PC-9 (cell line): ENCODE measurements at regions not wholly inside any gene's neighbourhood (a gene's known extent, or its start where the extent isn't known, plus 50 kb on each side); places are given as distances from the start of the nearest gene placed in this dataset.

Experiments
- BruUV-seq: library from RNA; stranded (reverse); fragments of 400-500 nt; replicated peaks from 2 replicates; lab custom pipeline; 2021; lab: Mats Ljungman, UMichigan
- CTCF ChIA-PET: fragments of 300-600 bp; sonication (Branson Sonifier 250); formaldehyde crosslinking; loops from one replicate; lab custom pipeline; 2022; ENCODE audit warnings: antibody characterized with exemption; lab: Charles Lee
- POLR2A ChIA-PET: fragments of 300-600 bp; sonication (Branson Sonifier 250); formaldehyde crosslinking; loops from one replicate; lab custom pipeline; 2022; ENCODE audit warnings: antibody characterized with exemption; ENCODE audit not compliant: unreplicated experiment; lab: Charles Lee
- DNase-seq, 2 experiments: peaks; one replicate each; pipeline versions ENCODE4 v3.0.0 to v3.0.0-alpha.2; 2015 to 2022; ENCODE audit warnings: mixed read lengths in 1 of 2
- H2AFZ ChIP-seq: fragments of 200-600 bp; sonication (generic); 2 replicates; pipeline ENCODE4 v1.8.1; 2017; ENCODE audit warnings: antibody characterized with exemption
- H3F3A ChIP-seq: fragments of 200-600 bp; sonication (generic); 2 replicates; pipeline ENCODE4 v1.8.1; 2017; ENCODE audit warnings: antibody characterized with exemption, mild to moderate bottlenecking, low read depth; ENCODE audit not compliant: insufficient read depth
- H3K27ac ChIP-seq: fragments of 200-600 bp; sonication (generic); 2 replicates; pipeline ENCODE4 v1.6.1; 2016; ENCODE audit warnings: mixed run types
- H3K27me3 ChIP-seq: fragments of 200-600 bp; sonication (generic); 2 replicates; pipeline ENCODE4 v1.6.1; 2016; ENCODE audit warnings: low read depth, mixed run types; ENCODE audit not compliant: insufficient read depth
- H3K36me3 ChIP-seq: fragments of 200-600 bp; sonication (generic); 2 replicates; pipeline ENCODE4 v1.6.1; 2016; ENCODE audit warnings: low read depth, mixed run types
- H3K4me1 ChIP-seq: fragments of 200-600 bp; sonication (generic); replicated peaks from 2 replicates; pipeline ENCODE4 v1.6.1; 2016; ENCODE audit warnings: mixed run types; ENCODE audit not compliant: insufficient read depth
- H3K4me2 ChIP-seq: fragments of 200-600 bp; sonication (generic); 2 replicates; pipeline ENCODE4 v1.6.1; 2017; ENCODE audit warnings: mixed run types
- H3K4me3 ChIP-seq: fragments of 200-600 bp; sonication (generic); 2 replicates; pipeline ENCODE4 v1.6.1; 2016; ENCODE audit warnings: mixed run types
- H3K79me2 ChIP-seq: fragments of 200-600 bp; sonication (generic); 2 replicates; pipeline ENCODE4 v1.6.1; 2017; ENCODE audit warnings: low read depth, mixed run types
- H3K9me2 ChIP-seq: fragments of 200-600 bp; sonication (generic); 2 replicates; pipeline ENCODE4 v1.8.1; 2017; ENCODE audit warnings: mild to moderate bottlenecking; ENCODE audit not compliant: insufficient read depth
- H3K9me3 ChIP-seq: fragments of 200-600 bp; sonication (generic); 2 replicates; pipeline ENCODE4 v1.8.1; 2016; ENCODE audit warnings: low read depth; ENCODE audit not compliant: insufficient read depth
- H4K20me1 ChIP-seq: fragments of 200-600 bp; sonication (generic); 2 replicates; pipeline ENCODE4 v1.8.1; 2017; ENCODE audit not compliant: insufficient read depth
- EZH2 ChIP-seq: fragments of 200-600 bp; sonication (generic); IDR thresholded peaks from 2 replicates; pipeline ENCODE4 v1.8.0; 2017; ENCODE audit warnings: antibody characterized with exemption, low read depth
- intact Hi-C: fragments of 100-400 bp; cut with micrococcal nuclease; formaldehyde crosslinking; loops from one replicate; pipeline ENCODE4 v1.10.0; 2022; ENCODE audit not compliant: unreplicated experiment
- TF ChIP-seq, protein P1 (sequence below): fragments of 200-600 bp; sonication (generic); conservative IDR thresholded peaks from 2 replicates; pipeline ENCODE4 v1.6.1; 2017; ENCODE audit warnings: mixed run types, antibody characterized with exemption, mild to moderate bottlenecking, moderate library complexity

DNA sequence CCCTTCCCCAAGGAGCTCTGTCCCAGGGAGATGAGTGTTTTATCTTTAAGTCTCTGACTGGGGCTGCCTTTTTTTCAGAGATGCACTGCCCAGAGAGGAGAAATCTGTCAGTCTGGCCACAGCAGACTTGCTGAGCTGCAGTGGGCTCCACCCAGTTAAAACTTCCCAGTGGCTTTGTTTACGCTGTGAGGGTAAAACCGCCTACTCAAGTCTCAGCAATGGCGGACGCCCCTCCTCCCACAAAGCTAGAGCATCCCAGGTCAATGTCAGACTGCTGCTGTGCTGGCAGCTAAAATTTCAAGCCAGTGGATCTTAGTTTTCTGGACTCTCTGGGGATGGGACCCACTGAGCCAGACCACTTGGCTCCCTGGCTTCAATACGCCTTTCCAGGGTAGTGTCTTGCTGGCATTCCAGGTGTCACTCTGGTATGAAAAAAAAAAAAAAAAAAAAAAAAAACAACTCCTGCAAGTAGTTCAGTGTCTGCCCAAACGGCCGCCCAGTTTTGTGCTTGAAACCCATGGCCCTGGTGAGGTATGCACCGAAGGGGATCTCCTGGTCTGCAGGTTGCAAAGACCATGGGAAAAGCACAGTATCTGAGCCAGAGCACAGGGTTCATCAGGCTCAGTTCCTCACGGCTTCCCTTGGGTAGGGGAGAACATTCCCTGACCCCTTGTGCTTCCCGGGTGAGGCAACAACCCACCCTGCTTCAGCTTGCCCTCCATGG is 1616.1 kb upstream of the ADGRL3 start:
- BruUV-seq = no TSS peak
- TF ChIP-seq EZH2 = no peak
- TF ChIP-seq, protein P1, sequence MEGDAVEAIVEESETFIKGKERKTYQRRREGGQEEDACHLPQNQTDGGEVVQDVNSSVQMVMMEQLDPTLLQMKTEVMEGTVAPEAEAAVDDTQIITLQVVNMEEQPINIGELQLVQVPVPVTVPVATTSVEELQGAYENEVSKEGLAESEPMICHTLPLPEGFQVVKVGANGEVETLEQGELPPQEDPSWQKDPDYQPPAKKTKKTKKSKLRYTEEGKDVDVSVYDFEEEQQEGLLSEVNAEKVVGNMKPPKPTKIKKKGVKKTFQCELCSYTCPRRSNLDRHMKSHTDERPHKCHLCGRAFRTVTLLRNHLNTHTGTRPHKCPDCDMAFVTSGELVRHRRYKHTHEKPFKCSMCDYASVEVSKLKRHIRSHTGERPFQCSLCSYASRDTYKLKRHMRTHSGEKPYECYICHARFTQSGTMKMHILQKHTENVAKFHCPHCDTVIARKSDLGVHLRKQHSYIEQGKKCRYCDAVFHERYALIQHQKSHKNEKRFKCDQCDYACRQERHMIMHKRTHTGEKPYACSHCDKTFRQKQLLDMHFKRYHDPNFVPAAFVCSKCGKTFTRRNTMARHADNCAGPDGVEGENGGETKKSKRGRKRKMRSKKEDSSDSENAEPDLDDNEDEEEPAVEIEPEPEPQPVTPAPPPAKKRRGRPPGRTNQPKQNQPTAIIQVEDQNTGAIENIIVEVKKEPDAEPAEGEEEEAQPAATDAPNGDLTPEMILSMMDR = no peak
- H3K9me3 ChIP-seq = no peaks in the 10 kb centered on the region
- no peaks in the 10 kb centered on the region for H4K20me1 ChIP-seq
- intact Hi-C loops = no loop called here
- no peak overlapping the region for H3K27ac ChIP-seq
- no peaks in the 10 kb centered on the region for H3K9me2 ChIP-seq
- no peaks in the 10 kb centered on the region for H3K27me3 ChIP-seq
- no peak overlapping the region for H3K4me3 ChIP-seq
- no peaks in the 10 kb centered on the region for H3K36me3 ChIP-seq
- no peak overlapping the region for H3K4me2 ChIP-seq
- no peaks in the 10 kb centered on the region for H3K79me2 ChIP-seq
- POLR2A ChIA-PET = no interaction called here
- H2AFZ ChIP-seq = no peak overlapping the region
- H3K4me1 ChIP-seq = no peaks in the 10 kb centered on the region
- CTCF ChIA-PET = no interaction called here
- DNase-seq = no peak
- no peaks in the 10 kb centered on the region for H3F3A ChIP-seq

DNA sequence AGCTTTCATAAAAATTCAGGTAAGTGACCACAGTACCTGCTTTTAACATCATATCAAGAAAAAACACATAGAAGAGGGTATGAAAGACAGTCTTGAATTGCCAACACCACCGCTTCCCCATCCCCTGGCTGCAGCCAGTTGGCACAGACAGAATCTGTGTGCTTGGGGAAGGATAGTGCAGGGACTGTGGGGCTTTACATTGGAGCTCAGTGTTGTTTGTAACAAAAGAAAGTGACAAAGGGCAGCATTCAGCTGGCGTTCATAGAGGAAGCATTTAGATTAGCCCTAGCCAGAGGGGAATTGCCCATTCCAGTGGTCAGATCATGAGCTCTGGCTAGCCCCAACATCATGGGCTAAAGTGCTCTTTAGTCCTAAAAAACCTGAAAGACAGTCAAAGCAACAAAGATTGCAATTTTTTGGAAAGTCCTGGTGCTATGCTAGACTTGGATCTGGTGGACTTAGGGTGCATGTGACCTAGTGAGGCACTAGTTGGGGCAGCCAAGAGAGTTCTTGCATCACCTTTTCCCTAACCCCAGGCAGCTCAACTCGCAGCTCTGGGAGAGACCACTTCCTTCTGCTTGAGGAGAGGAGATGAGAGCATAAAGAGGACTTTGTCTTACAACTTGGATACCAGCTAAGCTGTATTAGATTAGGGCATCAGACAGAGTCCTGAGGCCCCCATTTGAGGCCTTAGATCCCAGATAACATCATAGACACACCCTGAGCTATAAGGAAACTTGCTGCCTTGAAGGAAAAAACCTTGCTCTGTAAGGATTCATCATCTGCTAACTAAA is 1602.4 kb upstream of the ADGRL3 start:
- Histone ChIP-seq H2AFZ (no peak overlapping the region), H3K4me2 (no peak overlapping the region), H3K4me1 (no peaks in the 10 kb centered on the region), H3K4me3 (no peak overlapping the region), H3K79me2 (no peaks in the 10 kb centered on the region), H3F3A (no peaks in the 10 kb centered on the region), H3K9me2 (no peaks in the 10 kb centered on the region), H3K9me3 (no peaks in the 10 kb centered on the region), H3K36me3 (no peaks in the 10 kb centered on the region), H4K20me1 (no peaks in the 10 kb centered on the region), H3K27me3 (no peaks in the 10 kb centered on the region), H3K27ac (no peak overlapping the region)
- POLR2A ChIA-PET = no interaction called here
- intact Hi-C loops = no loop called here
- BruUV-seq = no TSS peak
- no peak for TF ChIP-seq EZH2
- TF ChIP-seq, protein P1 = no peak
- DNase-seq = no peak
- CTCF ChIA-PET = no interaction called here

DNA sequence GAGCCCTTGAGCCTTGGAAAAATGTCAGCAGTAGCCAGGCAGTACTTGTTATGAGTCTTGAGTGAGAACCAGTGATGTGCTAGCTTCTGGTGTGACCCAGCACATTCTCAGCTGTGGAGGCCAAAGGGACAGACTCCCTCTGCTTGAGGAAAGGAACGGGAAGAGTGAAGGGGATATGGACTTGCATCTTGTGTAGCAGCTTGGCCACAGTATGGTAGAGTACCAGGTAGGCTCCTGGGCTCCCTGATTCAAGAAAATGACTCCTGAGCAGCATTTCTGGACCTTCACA is 1601.9 kb upstream of the ADGRL3 start:
- Histone ChIP-seq H3K27me3 (no peaks in the 10 kb centered on the region), H3K4me3 (no peak overlapping the region), H3K79me2 (no peaks in the 10 kb centered on the region), H3K36me3 (no peaks in the 10 kb centered on the region), H3K9me2 (no peaks in the 10 kb centered on the region), H2AFZ (no peak overlapping the region), H3F3A (no peaks in the 10 kb centered on the region), H3K9me3 (no peaks in the 10 kb centered on the region), H4K20me1 (no peaks in the 10 kb centered on the region), H3K27ac (no peak overlapping the region), H3K4me1 (no peaks in the 10 kb centered on the region), H3K4me2 (no peak overlapping the region)
- no TSS peak for BruUV-seq
- ChIA-PET POLR2A (no interaction called here), CTCF (interaction anchor here (0.6 kb wide), 1 partner anchor 19 kb away, joined by 3 read pairs; no protein-coding TSS in a partner anchor)
- intact Hi-C loops = no loop called here
- TF ChIP-seq, protein P1 = no peak
- no peak for TF ChIP-seq EZH2
- no peak for DNase-seq
